HG02798 (cell line): ENCODE measurements at regions not wholly inside any gene's neighbourhood (a gene's known extent, or its start where the extent isn't known, plus 50 kb on each side); places are given as distances from the start of the nearest gene placed in this dataset.

ENCODE experiments used
- ATAC-seq: cut with Tn5 transposase; IDR thresholded peaks from one replicate; pipeline ENCODE4 v1.9.1; 2021; ENCODE audit warnings: mild to moderate bottlenecking; ENCODE audit not compliant: unreplicated experiment, poor library complexity

- ATAC-seq = no peak
These were observed 69.9 kb upstream of the ZC3H11B start for GRCh38 chr1:219682788-219683187.

GRCh38 chr1:219681876-219682275, 69.0 kb upstream of the ZC3H11B start:
- ATAC-seq = no peak

- ATAC-seq = no peak
These were observed 63.3 kb upstream of the ZC3H11B start for GRCh38 chr1:219676012-219676765.

DNA sequence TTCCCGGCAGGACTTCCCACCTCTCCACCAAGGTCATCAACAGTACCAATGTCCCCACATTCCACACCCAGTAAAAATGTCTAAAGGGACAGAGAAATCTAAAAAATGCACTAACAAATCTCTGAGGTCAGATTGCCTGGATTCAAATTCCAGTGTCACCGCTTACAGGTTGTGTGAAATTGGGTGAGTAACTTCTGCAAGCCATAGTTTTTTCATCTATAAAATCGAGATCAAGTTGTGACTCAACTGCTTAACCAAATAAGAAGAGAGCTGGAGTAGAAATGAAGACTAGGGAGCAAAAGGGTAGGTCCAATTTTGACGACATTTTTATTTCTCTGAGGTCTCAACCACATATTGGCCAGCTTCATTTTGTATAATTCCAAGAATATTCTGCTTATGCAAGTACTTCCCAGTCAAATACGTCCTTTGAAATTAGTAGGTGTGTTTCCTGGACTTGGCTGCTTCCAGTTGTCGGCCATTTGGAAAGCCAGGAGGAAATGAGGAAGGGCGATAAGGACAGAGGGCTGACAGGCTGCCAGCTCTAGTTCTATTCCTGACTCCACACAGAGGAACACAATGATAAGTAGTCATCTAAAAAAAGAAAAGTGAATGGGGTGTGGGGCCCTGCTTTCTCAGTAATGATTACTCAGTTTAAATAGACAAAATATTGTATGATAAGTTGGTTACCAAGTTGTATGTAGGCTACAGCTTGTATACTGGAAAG, 57.7 kb upstream of the ZC3H11B start:
- ATAC-seq = no peak

GRCh38 chr1:219669556-219669955, 56.7 kb upstream of the ZC3H11B start:
- ATAC-seq = no peak

- no peak for ATAC-seq
These were observed 56.1 kb upstream of the ZC3H11B start for GRCh38 chr1:219669042-219669441.

DNA sequence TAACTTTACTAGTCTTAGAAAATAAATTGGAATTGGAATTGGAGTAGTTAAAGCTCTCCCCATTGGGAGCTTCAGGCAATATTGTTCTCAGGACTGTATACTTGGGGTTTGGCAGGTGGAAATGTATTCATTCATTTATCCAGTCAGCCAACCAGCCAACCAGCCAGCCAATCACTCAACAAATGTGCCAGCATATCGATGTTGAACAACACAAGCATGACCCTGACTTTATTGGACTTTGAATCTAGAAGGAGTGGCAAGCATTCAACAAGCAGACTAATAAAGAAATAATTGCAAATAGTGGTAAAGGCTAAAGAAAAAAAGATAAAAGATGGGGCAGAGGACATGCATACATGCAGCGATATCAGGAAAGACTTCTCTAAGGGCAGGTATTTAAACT, 55.5 kb upstream of the ZC3H11B start:
- ATAC-seq = no peak

DNA sequence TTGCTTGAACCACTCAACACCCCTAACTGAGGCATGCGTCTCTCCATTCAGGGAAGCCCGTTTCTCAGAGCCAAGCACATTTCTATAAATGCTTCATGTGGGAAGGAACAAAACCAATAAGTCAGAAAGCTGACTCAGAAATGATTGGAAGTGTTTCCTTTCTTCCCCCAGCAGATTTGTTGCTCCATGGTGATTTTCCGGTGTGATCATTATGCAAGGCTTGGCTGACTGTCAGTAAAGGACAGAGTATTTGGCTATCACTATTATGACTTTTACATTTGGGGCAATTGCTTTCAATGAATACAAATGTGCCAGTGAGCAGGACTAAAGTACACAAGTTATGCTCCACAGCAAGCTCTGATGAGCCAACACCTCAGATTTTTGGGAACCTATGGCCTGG, 53.3 kb upstream of the ZC3H11B start:
- ATAC-seq = no peak

GRCh38 chr1:219665089-219665488, 52.2 kb upstream of the ZC3H11B start:
- ATAC-seq = no peak

DNA sequence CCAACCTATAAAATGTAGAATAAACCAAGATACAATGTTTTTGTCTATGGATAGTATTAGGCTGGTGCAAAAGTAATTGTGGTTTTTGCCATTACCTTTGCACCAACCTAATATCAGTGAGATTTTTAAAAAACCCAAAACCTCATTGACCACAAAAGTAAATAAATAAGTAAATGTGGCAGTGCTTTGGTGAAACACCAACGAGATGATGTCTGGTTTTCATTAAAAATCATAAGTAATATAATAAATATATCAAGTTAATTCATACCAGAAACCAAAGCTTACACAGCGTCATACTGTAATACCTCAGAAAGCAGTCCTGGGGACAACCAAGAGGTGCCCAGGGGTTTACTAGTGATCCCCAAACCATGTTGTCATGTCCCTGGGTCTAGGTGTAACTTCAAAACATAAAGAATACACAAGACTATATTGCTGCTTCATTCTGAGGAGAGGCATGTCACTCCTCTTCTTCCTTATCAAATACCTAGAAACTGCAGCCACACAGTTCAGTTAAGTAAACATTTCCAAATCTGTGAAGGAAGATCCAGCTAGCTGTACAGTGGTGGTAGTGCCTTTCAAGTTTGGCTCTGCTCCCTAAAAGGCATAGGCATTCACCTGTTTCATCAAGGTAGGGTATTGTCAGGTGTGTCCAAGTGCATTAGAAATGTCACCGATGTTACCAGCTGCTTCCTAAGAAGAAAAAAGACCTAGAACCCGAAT, 51.6 kb upstream of the ZC3H11B start:
- no peak for ATAC-seq
